ENCODE measurements at regions not wholly inside any gene's neighbourhood (a gene's known extent, or its start where the extent isn't known, plus 50 kb on each side); places are given as distances from the start of the nearest gene placed in this dataset.

- DNase-seq (ENCODE audit: extremely low spot score) = no peak
- CTCF ChIA-PET = no interaction called here
- no peak for TF ChIP-seq BHLHE40 (IDR thresholded peaks at IDR 0.05; ENCODE audit: borderline replicate concordance)
- no peak for TF ChIP-seq ELF4 (IDR thresholded peaks at IDR 0.05)
- TF ChIP-seq SP1 (IDR thresholded peaks at IDR 0.05) = no peak
- no peak for TF ChIP-seq CTBP1 (IDR thresholded peaks at IDR 0.05; ENCODE audit: borderline replicate concordance)
- TF ChIP-seq TARDBP (IDR thresholded peaks at IDR 0.05) = no peak
- no peak for TF ChIP-seq FOXA1 (IDR thresholded peaks at IDR 0.05)
- no peak for TF ChIP-seq FOXM1 (IDR thresholded peaks at IDR 0.05; ENCODE audit: borderline replicate concordance)
- TF ChIP-seq, protein P1, sequence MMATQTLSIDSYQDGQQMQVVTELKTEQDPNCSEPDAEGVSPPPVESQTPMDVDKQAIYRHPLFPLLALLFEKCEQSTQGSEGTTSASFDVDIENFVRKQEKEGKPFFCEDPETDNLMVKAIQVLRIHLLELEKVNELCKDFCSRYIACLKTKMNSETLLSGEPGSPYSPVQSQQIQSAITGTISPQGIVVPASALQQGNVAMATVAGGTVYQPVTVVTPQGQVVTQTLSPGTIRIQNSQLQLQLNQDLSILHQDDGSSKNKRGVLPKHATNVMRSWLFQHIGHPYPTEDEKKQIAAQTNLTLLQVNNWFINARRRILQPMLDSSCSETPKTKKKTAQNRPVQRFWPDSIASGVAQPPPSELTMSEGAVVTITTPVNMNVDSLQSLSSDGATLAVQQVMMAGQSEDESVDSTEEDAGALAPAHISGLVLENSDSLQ (IDR thresholded peaks at IDR 0.05) = no peak
- TF ChIP-seq LEF1 (IDR thresholded peaks at IDR 0.05; ENCODE audit: borderline replicate concordance) = no peak
- no peak for TF ChIP-seq HDGF (IDR thresholded peaks at IDR 0.05; ENCODE audit: borderline replicate concordance)
- TF ChIP-seq SUZ12 (IDR thresholded peaks at IDR 0.05) = no peak
- TF ChIP-seq FOXK2 (IDR thresholded peaks at IDR 0.05) = no peak
- no peak for TF ChIP-seq L3MBTL2 (conservative IDR thresholded peaks at IDR 0.05)
- no peak for TF ChIP-seq ZNF384 (IDR thresholded peaks at IDR 0.05)
- POLR2A ChIA-PET = no interaction called here
These were observed 594.1 kb downstream of the NR2F2 start for GRCh38 chr15:96924570-96924969.

- ChIA-PET CTCF (interaction anchor here (0.6 to 0.7 kb wide), 3 partner anchors 9 to 1860 kb away, joined by 3 to 4 read pairs (median 3); no protein-coding TSS in a partner anchor), POLR2A (no interaction called here)
- DNase-seq (ENCODE audit: extremely low spot score) = peak; percentile 71
- TF ChIP-seq BHLHE40 (IDR thresholded peaks at IDR 0.05; ENCODE audit: borderline replicate concordance) (no peak), NFRKB (IDR thresholded peaks at IDR 0.05) (no peak), CTBP1 (IDR thresholded peaks at IDR 0.05; ENCODE audit: borderline replicate concordance) (no peak), HDGF (IDR thresholded peaks at IDR 0.05; ENCODE audit: borderline replicate concordance) (no peak), ARNT (IDR thresholded peaks at IDR 0.05) (no peak), FOXK2 (IDR thresholded peaks at IDR 0.05) (no peak), SP1 (IDR thresholded peaks at IDR 0.05) (no peak), TARDBP (IDR thresholded peaks at IDR 0.05) (no peak), ELF4 (IDR thresholded peaks at IDR 0.05) (no peak)
- TF ChIP-seq, protein P1 (IDR thresholded peaks at IDR 0.05) = no peak
These were observed 617.1 kb downstream of the NR2F2 start for GRCh38 chr15:96947296-96948229.

GRCh38 chr15:96948981-96949380 lies 618.5 kb downstream of the NR2F2 start:
- ChIA-PET CTCF (no interaction called here), POLR2A (no interaction called here)
- DNase-seq (ENCODE audit: extremely low spot score) = no peak
- no peak for TF ChIP-seq FOXA1 (IDR thresholded peaks at IDR 0.05)
- TF ChIP-seq, protein P1 (IDR thresholded peaks at IDR 0.05) = no peak

DNA sequence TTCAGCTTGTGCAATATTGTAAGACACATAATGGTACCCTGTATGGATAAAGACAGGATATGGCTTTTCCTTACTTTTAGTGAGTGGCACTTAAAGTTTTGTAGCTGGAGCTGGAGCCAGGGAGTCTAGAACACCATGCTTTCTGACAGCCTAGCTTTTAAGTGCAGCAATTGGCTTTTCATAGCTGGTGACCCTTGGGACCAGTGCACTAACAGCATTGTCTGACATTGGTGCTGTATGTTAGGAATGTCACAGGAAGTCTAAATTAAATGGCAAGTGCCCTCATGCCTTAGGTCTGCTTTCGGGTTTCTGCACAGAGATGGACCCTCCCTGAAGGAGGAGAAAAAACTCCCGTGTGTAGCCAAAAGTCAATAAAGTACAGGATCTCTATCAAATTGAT lies 628.2 kb downstream of the NR2F2 start:
- TF ChIP-seq L3MBTL2 (conservative IDR thresholded peaks at IDR 0.05) (no peak), SP1 (IDR thresholded peaks at IDR 0.05) (no peak), ELF4 (IDR thresholded peaks at IDR 0.05) (no peak), LEF1 (IDR thresholded peaks at IDR 0.05; ENCODE audit: borderline replicate concordance) (no peak), HDGF (IDR thresholded peaks at IDR 0.05; ENCODE audit: borderline replicate concordance) (no peak), FOXM1 (IDR thresholded peaks at IDR 0.05; ENCODE audit: borderline replicate concordance) (no peak), BHLHE40 (IDR thresholded peaks at IDR 0.05; ENCODE audit: borderline replicate concordance) (no peak), FOXK2 (IDR thresholded peaks at IDR 0.05) (no peak), CTBP1 (IDR thresholded peaks at IDR 0.05; ENCODE audit: borderline replicate concordance) (no peak), ARNT (IDR thresholded peaks at IDR 0.05) (no peak), NFRKB (IDR thresholded peaks at IDR 0.05) (no peak), TARDBP (IDR thresholded peaks at IDR 0.05) (no peak), SUZ12 (IDR thresholded peaks at IDR 0.05) (no peak), ZNF384 (IDR thresholded peaks at IDR 0.05) (no peak), FOXA1 (IDR thresholded peaks at IDR 0.05) (no peak)
- TF ChIP-seq, protein P1 (IDR thresholded peaks at IDR 0.05) = no peak
- ChIA-PET POLR2A (interaction anchor here (0.5 kb wide), 1 partner anchor 60 kb away, joined by 3 read pairs; no protein-coding TSS in a partner anchor), CTCF (interaction anchor here (0.6 kb wide), 1 partner anchor 430 kb away, joined by 3 read pairs; no protein-coding TSS in a partner anchor)
- no peak for DNase-seq (ENCODE audit: extremely low spot score)

DNA sequence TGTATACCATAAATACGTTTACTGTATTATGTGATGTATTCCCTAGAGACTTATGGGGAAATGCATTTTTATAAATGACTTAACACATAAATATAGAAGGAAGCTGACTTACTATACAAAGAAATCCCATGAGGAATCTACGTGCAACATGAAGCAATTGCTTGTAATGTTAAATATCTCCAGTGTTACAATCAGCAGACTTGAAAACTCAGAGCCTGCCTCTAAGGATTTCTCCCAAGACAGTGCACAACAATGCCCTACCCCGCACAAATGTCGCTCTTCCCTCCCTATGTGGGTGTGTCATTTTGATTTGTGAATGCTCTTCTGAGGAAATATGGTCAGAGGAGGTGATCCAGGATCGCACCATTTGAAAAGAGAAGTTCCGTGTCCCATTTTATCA lies 629.0 kb downstream of the NR2F2 start:
- CTCF ChIA-PET = no interaction called here
- POLR2A ChIA-PET = no interaction called here
- DNase-seq (ENCODE audit: extremely low spot score) = no peak
- TF ChIP-seq NFRKB (IDR thresholded peaks at IDR 0.05) (no peak), CTBP1 (IDR thresholded peaks at IDR 0.05; ENCODE audit: borderline replicate concordance) (no peak), ZNF384 (IDR thresholded peaks at IDR 0.05) (no peak), TARDBP (IDR thresholded peaks at IDR 0.05) (no peak), FOXM1 (IDR thresholded peaks at IDR 0.05; ENCODE audit: borderline replicate concordance) (no peak), L3MBTL2 (conservative IDR thresholded peaks at IDR 0.05) (no peak), BHLHE40 (IDR thresholded peaks at IDR 0.05; ENCODE audit: borderline replicate concordance) (no peak), ELF4 (IDR thresholded peaks at IDR 0.05) (no peak)

Data from HEK293T (cell line).